OCI-LY1 (cell line): ENCODE measurements at regions not wholly inside any gene's neighbourhood (a gene's known extent, or its start where the extent isn't known, plus 50 kb on each side); places are given as distances from the start of the nearest gene placed in this dataset.

Experiments used
- EZH2 ChIP-seq: fragments of 200-600 bp; sonication (generic), shearing (Covaris generic); IDR thresholded peaks from 2 replicates; pipeline ENCODE4 v1.8.0; 2017; ENCODE audit warnings: borderline replicate concordance, mixed run types, mild to moderate bottlenecking, antibody characterized with exemption, low read length, moderate library complexity, mixed read lengths
- TF ChIP-seq, protein P1 (sequence below): fragments of 200-600 bp; sonication (generic), shearing (Covaris generic); IDR thresholded peaks from 2 replicates; pipeline ENCODE4 v1.5.1; 2017; ENCODE audit warnings: mild to moderate bottlenecking, antibody characterized with exemption, low read length, moderate library complexity, mixed read lengths

GRCh38 chr10:35720366-35720765 lies 78.3 kb upstream of the FZD8 start:
- no peak for TF ChIP-seq EZH2
- TF ChIP-seq, protein P1, sequence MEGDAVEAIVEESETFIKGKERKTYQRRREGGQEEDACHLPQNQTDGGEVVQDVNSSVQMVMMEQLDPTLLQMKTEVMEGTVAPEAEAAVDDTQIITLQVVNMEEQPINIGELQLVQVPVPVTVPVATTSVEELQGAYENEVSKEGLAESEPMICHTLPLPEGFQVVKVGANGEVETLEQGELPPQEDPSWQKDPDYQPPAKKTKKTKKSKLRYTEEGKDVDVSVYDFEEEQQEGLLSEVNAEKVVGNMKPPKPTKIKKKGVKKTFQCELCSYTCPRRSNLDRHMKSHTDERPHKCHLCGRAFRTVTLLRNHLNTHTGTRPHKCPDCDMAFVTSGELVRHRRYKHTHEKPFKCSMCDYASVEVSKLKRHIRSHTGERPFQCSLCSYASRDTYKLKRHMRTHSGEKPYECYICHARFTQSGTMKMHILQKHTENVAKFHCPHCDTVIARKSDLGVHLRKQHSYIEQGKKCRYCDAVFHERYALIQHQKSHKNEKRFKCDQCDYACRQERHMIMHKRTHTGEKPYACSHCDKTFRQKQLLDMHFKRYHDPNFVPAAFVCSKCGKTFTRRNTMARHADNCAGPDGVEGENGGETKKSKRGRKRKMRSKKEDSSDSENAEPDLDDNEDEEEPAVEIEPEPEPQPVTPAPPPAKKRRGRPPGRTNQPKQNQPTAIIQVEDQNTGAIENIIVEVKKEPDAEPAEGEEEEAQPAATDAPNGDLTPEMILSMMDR, result no peak
